ENCODE measurements at regions not wholly inside any gene's neighbourhood (a gene's known extent, or its start where the extent isn't known, plus 50 kb on each side); places are given as distances from the start of the nearest gene placed in this dataset.

GRCh38 chr18:47519277-47519676 lies 267.8 kb upstream of the SKOR2 start:
- Histone ChIP-seq H3K27me3 (ENCODE audit: control insufficient read depth, insufficient read depth, low read length) (no peaks in the 10 kb centered on the region), H3K36me3 (ENCODE audit: control insufficient read depth, insufficient read depth, low read length) (no peaks in the 10 kb centered on the region), H3K4me3 (ENCODE audit: low read depth in 2 of 2, low read length in 2 of 2) (no peak overlapping the region), H3K9me3 (ENCODE audit: control insufficient read depth, insufficient read depth, low read depth, low read length) (no peaks in the 10 kb centered on the region), H3K27ac (ENCODE audit: low read length) (no peak overlapping the region), H3K4me1 (ENCODE audit: control insufficient read depth, insufficient read depth, low read length) (no peaks in the 10 kb centered on the region)
- DNase-seq (ENCODE audit: low read depth, low spot score) (no peak), ATAC-seq (no peak)
- TF ChIP-seq TCF7L2 (IDR thresholded peaks at IDR 0.05; ENCODE audit: low read depth, low read length) (no peak), POLR2AphosphoS5 (IDR thresholded peaks at IDR 0.05; ENCODE audit: low read depth, low read length) (no peak), CTCF (IDR thresholded peaks at IDR 0.05) (no peak), SIN3A (IDR thresholded peaks at IDR 0.05; ENCODE audit: borderline replicate concordance, insufficient read depth, low read depth, low read length) (no peak)
- TF ChIP-seq, protein P1, sequence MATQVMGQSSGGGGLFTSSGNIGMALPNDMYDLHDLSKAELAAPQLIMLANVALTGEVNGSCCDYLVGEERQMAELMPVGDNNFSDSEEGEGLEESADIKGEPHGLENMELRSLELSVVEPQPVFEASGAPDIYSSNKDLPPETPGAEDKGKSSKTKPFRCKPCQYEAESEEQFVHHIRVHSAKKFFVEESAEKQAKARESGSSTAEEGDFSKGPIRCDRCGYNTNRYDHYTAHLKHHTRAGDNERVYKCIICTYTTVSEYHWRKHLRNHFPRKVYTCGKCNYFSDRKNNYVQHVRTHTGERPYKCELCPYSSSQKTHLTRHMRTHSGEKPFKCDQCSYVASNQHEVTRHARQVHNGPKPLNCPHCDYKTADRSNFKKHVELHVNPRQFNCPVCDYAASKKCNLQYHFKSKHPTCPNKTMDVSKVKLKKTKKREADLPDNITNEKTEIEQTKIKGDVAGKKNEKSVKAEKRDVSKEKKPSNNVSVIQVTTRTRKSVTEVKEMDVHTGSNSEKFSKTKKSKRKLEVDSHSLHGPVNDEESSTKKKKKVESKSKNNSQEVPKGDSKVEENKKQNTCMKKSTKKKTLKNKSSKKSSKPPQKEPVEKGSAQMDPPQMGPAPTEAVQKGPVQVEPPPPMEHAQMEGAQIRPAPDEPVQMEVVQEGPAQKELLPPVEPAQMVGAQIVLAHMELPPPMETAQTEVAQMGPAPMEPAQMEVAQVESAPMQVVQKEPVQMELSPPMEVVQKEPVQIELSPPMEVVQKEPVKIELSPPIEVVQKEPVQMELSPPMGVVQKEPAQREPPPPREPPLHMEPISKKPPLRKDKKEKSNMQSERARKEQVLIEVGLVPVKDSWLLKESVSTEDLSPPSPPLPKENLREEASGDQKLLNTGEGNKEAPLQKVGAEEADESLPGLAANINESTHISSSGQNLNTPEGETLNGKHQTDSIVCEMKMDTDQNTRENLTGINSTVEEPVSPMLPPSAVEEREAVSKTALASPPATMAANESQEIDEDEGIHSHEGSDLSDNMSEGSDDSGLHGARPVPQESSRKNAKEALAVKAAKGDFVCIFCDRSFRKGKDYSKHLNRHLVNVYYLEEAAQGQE (IDR thresholded peaks at IDR 0.05; ENCODE audit: insufficient read depth in 1 of 2, low read depth in 2 of 2, low read length in 1 of 2) = no peak
- in situ Hi-C loops (cut with HindIII; ENCODE audit: low pct_unique_long_range_greater_than_20kb, low sequenced_read_pairs) = no loop called here
- BruUV-seq (replicated peaks) = no TSS peak
- intact Hi-C loops (cut with micrococcal nuclease; ENCODE audit: unreplicated experiment) = no loop called here
- ChIA-PET POLR2A (no interaction called here), CTCF (interaction anchor here (0.6 kb wide), 1 partner anchor 330 kb away, joined by 9 read pairs; no protein-coding TSS in a partner anchor)

- intact Hi-C loops (cut with micrococcal nuclease; ENCODE audit: unreplicated experiment) (no loop called here), in situ Hi-C loops (cut with HindIII; ENCODE audit: low pct_unique_long_range_greater_than_20kb, low sequenced_read_pairs) (no loop called here)
- no peaks in the 10 kb centered on the region for H3K36me3 ChIP-seq (ENCODE audit: control insufficient read depth, insufficient read depth, low read length)
- no peak for DNase-seq (ENCODE audit: low read depth, low spot score)
- H3K27ac ChIP-seq (ENCODE audit: low read length) = no peak overlapping the region
- ChIA-PET POLR2A (no interaction called here), CTCF (no interaction called here)
- TF ChIP-seq TCF7L2 (IDR thresholded peaks at IDR 0.05; ENCODE audit: low read depth, low read length) = no peak
- TF ChIP-seq POLR2AphosphoS5 (IDR thresholded peaks at IDR 0.05; ENCODE audit: low read depth, low read length) = no peak
- TF ChIP-seq, protein P1 (IDR thresholded peaks at IDR 0.05; ENCODE audit: insufficient read depth in 1 of 2, low read depth in 2 of 2, low read length in 1 of 2) = no peak
- TF ChIP-seq CTCF (IDR thresholded peaks at IDR 0.05) = no peak
- no peak for TF ChIP-seq SIN3A (IDR thresholded peaks at IDR 0.05; ENCODE audit: borderline replicate concordance, insufficient read depth, low read depth, low read length)
- no peaks in the 10 kb centered on the region for H3K27me3 ChIP-seq (ENCODE audit: control insufficient read depth, insufficient read depth, low read length)
- BruUV-seq (replicated peaks) = no TSS peak
- H3K4me3 ChIP-seq (ENCODE audit: low read depth in 2 of 2, low read length in 2 of 2) = no peak overlapping the region
- no peak for ATAC-seq
- H3K9me3 ChIP-seq (ENCODE audit: control insufficient read depth, insufficient read depth, low read depth, low read length) = no peaks in the 10 kb centered on the region
- H3K4me1 ChIP-seq (ENCODE audit: control insufficient read depth, insufficient read depth, low read length) = no peaks in the 10 kb centered on the region
Observed at GRCh38 chr18:47513614-47514013, 262.2 kb upstream of the SKOR2 start.

Data from Panc1 (cell line).